Effector memory CD4-positive, alpha-beta T cell (primary cell): ENCODE measurements at regions not wholly inside any gene's neighbourhood (a gene's known extent, or its start where the extent isn't known, plus 50 kb on each side); places are given as distances from the start of the nearest gene placed in this dataset.

Experiments
- DNase-seq, 3 donors: peaks; one replicate each; pipeline ENCODE4 v3.0.0-alpha.2; 2020
- H3K27ac ChIP-seq: 2 replicates; pipeline ENCODE4 v1.7.0; 2013; ENCODE audit warnings: mild to moderate bottlenecking, low read length, moderate library complexity; ENCODE audit not compliant: insufficient read depth, poor library complexity, severe bottlenecking
- H3K27me3 ChIP-seq: replicated peaks from 2 replicates; pipeline ENCODE4 v1.7.0; 2013; ENCODE audit warnings: mild to moderate bottlenecking, low read length; ENCODE audit not compliant: insufficient read depth, control insufficient read depth, poor library complexity, severe bottlenecking
- H3K36me3 ChIP-seq: 2 replicates; pipeline ENCODE4 v1.7.0; 2013; ENCODE audit warnings: mild to moderate bottlenecking, low read length, moderate library complexity; ENCODE audit not compliant: control insufficient read depth, insufficient read depth
- H3K4me1 ChIP-seq: 2 replicates; pipeline ENCODE4 v1.7.0; 2013; ENCODE audit warnings: low read length, mild to moderate bottlenecking; ENCODE audit not compliant: control insufficient read depth, insufficient read depth, poor library complexity, severe bottlenecking
- H3K4me3 ChIP-seq: 2 replicates; pipeline ENCODE4 v1.7.0; 2013; ENCODE audit warnings: low read length, low read depth, mild to moderate bottlenecking; ENCODE audit not compliant: insufficient read depth, poor library complexity, severe bottlenecking
- H3K9me3 ChIP-seq: 2 replicates; pipeline ENCODE4 v1.7.0; 2013; ENCODE audit warnings: mild to moderate bottlenecking, low read length, moderate library complexity; ENCODE audit not compliant: control insufficient read depth

DNA sequence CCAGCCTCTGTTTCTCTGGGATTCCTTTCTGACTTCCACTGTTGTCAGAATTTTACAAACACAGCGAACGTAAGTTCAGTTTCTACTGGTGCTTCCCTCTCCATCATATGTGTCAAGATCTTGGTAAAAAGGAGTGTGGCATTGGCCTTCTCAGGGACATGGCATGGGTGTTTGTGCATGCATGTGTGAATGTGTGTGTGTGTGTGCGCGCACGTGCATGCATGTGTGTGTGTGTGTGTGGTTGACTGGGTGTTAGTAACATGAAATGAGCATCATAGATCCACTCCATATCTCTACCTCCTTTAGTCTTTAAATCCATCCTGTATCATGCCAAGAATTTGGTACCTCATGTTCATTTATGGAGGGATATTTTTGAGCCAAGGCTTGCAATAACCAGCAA, 411.3 kb downstream of the NPHP4 start:
- H3K27ac ChIP-seq = no peak overlapping the region
- H3K36me3 ChIP-seq = no peaks in the 10 kb centered on the region
- no peak for DNase-seq
- H3K27me3 ChIP-seq = no peaks in the 10 kb centered on the region
- no peaks in the 10 kb centered on the region for H3K9me3 ChIP-seq
- no peaks in the 10 kb centered on the region for H3K4me1 ChIP-seq
- H3K4me3 ChIP-seq = no peak overlapping the region

DNA sequence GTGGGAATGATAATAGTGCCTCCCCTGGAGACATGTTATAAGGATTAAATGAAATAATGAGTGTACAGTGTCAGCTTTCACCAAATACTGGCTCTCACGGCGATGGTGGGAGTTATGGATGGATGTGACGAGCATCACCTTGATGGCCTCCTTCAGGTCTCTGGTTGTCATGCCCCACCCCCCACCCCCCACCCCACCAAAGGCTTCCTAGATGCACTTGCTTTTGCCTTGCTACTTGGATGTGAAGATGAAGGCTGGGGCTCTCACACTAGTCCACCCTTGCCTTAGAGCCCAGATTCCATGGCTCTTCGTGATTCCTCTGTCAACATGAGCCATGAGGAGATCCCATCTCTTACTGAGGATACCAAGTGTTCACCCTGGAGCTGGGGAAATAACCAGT, 412.3 kb downstream of the NPHP4 start:
- no peaks in the 10 kb centered on the region for H3K27me3 ChIP-seq
- H3K36me3 ChIP-seq = no peaks in the 10 kb centered on the region
- no peak overlapping the region for H3K27ac ChIP-seq
- DNase-seq = no peak
- no peaks in the 10 kb centered on the region for H3K4me1 ChIP-seq
- H3K9me3 ChIP-seq = no peaks in the 10 kb centered on the region
- H3K4me3 ChIP-seq = no peak overlapping the region

DNA sequence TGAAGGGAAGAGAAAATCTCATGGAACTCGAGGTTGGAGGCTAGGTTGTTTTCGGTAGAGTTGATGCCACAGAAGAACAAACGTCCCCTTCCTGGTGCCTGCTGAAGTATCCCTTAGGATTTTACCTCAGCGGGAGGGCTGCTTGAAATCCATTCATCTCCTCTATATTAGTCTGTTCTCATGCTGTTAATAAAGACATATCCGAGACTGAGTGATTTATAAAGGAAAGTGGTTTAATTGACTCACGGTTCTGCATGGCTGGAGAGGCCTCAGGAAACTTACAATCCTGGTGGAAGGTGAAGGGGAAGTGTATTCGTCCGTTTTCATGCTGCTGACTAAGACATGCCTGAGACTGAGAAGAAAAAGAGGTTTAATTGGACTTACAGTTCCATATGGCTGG, 413.5 kb downstream of the NPHP4 start:
- Histone ChIP-seq H3K9me3 (no peaks in the 10 kb centered on the region), H3K36me3 (no peaks in the 10 kb centered on the region)
- no peak for DNase-seq

DNA sequence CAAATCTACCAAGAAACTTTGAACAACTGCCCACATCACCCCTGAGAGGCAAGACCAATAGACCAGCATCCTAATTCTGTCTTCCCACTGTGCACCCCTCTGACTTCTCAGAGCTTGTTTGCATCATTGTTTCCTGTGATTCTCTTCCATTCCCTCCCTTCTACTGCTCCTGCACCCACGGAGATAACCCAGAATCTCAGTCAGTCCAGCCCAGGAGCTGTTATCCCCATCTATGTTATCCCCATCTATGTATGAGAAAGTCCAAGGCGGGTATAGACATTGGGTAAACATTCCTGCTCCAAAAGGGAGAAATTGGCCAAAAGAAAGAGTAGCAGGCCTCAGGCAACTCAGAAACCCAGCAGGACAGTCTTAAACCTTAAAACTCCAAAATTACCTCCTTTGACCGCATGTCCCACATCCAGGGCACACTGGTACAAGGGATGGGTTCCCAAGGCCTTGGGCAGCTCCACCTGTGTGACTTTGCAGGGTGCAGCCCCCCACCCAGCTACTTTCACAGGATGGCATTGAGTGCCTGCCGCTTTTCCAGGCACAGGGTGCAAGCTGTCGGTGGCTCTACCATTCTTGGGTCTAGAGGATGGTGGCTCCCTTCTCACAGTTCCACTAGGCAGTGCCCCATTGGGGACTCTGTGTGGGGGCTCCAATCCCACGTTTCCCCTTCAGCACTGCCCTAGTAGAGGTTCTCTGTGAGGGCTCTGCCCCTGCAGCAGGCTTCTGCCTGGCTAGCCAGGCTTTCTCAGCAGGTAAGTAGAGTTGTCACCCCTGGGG, 414.8 kb downstream of the NPHP4 start:
- Histone ChIP-seq H3K27me3 (no peaks in the 10 kb centered on the region), H3K36me3 (no peaks in the 10 kb centered on the region), H3K4me3 (no peak overlapping the region), H3K9me3 (no peaks in the 10 kb centered on the region), H3K4me1 (no peaks in the 10 kb centered on the region), H3K27ac (no peak overlapping the region)
- no peak for DNase-seq

More for the DNA sequence above, 413.5 kb downstream of the NPHP4 start:
- Histone ChIP-seq H3K27me3 (no peaks in the 10 kb centered on the region), H3K4me1 (no peaks in the 10 kb centered on the region), H3K27ac (no peak overlapping the region), H3K4me3 (no peak overlapping the region)

DNA sequence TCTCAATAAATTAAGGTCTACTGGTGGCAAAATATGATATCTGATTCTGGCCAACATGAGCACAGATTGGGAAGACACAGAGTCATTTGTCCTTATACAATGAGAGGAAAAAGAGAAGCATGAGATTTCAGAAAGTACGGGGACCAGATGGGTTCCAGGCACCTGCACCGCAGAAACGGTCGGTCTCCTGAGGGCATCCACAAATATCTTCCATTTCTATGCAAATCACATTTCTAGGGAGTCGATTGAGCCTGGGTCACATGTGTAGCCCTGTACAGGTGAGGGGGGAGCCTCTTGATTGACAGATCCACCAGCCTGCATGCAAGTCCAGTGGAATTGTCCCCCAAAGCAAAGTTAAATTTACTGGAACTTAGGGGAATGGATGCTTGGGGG, 415.6 kb downstream of the NPHP4 start:
- Histone ChIP-seq H3K9me3 (no peaks in the 10 kb centered on the region), H3K4me1 (no peaks in the 10 kb centered on the region), H3K27ac (no peak overlapping the region), H3K36me3 (no peaks in the 10 kb centered on the region), H3K27me3 (no peaks in the 10 kb centered on the region), H3K4me3 (no peak overlapping the region)
- no peak for DNase-seq

DNA sequence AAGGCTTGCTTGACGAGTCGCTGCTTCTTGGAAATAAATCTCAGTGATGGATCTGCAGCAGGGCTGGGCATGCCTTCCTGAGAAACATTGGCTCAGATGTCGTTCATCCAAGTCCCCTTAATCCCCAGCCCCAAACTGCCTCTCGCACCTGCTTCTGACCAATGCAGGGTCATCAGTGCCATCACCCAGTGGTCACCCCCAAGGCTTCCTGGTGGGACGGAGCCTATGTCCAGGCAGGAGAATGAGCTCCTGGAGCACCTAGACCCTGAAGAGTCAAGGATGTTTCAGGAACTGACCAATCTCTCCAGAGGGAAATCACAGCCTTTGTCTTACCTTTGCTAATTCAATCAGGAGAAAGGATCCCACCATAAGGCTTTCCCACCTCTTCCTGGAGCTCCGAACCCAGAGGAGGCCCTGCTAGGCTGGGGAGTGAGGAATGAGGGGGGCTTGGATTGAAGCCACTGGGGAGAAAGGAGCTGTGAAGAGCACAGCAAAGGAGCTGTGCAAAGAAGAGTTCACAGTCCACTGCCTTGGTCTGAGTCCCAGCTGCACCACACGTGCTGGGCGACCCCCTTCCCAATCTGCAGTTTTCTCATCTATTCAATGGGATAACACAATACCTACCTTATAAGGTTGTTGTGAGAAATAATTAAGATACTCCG, 416.1 kb downstream of the NPHP4 start:
- no peaks in the 10 kb centered on the region for H3K4me1 ChIP-seq
- H3K27ac ChIP-seq = no peak overlapping the region
- no peak for DNase-seq
- H3K9me3 ChIP-seq = no peaks in the 10 kb centered on the region
- no peaks in the 10 kb centered on the region for H3K27me3 ChIP-seq
- H3K4me3 ChIP-seq = no peak overlapping the region
- no peaks in the 10 kb centered on the region for H3K36me3 ChIP-seq

DNA sequence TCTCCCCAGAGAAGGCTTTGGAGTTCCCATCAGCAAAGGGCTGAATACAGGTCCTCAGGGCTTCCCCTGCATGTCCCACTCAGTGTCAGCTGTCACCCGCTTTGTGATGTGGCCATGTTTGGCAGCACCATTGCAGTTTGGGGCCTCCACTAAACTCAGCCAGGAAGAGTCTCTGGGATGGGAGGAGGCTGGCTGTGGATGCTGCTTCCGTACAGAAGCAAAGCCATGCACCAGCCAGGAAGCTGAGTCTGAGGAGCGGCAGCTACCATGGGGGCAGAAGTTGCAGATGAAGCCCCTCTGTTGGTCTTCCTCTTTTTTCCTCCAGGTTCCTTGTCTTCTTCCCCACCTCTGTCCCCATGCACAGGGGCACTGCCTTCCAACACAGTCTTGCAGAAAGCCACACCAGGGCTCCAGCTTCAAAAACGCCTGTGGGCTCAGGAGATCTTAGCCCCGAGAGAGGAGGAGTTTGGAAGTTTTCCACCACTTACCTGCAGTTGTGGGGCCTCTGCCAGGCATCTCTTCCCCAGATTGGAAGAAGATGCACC, 416.8 kb downstream of the NPHP4 start:
- DNase-seq = no peak
- no peak overlapping the region for H3K27ac ChIP-seq
- no peak overlapping the region for H3K4me3 ChIP-seq
- H3K9me3 ChIP-seq = no peaks in the 10 kb centered on the region
- H3K4me1 ChIP-seq = no peaks in the 10 kb centered on the region
- no peaks in the 10 kb centered on the region for H3K27me3 ChIP-seq
- no peaks in the 10 kb centered on the region for H3K36me3 ChIP-seq

DNA sequence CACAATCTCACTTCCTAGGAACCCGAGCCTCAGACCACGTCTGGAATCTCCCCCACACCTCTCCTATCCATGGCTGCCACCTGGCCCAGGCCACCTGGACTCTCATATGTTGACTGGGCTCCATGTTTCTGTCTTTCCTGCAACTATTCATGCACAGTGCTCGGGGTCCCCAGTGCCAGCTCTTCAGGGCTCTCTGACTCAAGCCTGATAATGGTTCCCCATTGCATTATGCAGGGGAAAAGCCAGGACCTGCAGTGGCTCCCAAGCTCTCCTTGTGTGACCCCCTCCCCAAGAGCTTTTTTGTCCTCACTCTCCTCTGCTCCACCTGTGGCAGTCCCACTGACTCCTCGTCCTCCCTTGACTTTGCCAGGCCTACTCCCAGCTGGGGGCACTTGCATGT, 417.6 kb downstream of the NPHP4 start:
- no peaks in the 10 kb centered on the region for H3K27me3 ChIP-seq
- H3K4me3 ChIP-seq = no peak overlapping the region
- DNase-seq = no peak
- no peak overlapping the region for H3K27ac ChIP-seq
- no peaks in the 10 kb centered on the region for H3K9me3 ChIP-seq
- H3K4me1 ChIP-seq = no peaks in the 10 kb centered on the region
- H3K36me3 ChIP-seq = no peaks in the 10 kb centered on the region

DNA sequence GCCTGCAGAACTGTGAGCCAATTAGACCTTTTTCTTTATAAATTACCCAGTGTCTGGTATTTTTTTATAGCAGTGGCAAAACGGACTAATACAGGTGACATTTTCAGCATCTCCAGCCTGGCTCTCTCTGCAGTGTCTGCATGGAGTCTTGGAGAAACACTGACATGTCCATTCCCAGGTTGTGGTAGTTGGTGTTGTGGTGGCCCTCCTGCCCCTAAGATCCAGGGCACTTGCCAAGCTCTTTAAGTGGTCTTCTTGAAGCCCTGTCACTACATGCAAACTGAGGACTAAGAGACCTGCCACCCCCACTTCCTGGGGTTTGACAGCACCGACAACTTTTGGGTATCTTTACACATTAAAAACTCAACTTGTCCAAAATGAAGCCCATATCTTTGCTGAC, 419.4 kb downstream of the NPHP4 start:
- Histone ChIP-seq H3K27ac (no peak overlapping the region), H3K36me3 (no peaks in the 10 kb centered on the region), H3K9me3 (no peaks in the 10 kb centered on the region), H3K4me1 (no peaks in the 10 kb centered on the region), H3K4me3 (no peak overlapping the region), H3K27me3 (no peaks in the 10 kb centered on the region)
- DNase-seq = no peak

DNA sequence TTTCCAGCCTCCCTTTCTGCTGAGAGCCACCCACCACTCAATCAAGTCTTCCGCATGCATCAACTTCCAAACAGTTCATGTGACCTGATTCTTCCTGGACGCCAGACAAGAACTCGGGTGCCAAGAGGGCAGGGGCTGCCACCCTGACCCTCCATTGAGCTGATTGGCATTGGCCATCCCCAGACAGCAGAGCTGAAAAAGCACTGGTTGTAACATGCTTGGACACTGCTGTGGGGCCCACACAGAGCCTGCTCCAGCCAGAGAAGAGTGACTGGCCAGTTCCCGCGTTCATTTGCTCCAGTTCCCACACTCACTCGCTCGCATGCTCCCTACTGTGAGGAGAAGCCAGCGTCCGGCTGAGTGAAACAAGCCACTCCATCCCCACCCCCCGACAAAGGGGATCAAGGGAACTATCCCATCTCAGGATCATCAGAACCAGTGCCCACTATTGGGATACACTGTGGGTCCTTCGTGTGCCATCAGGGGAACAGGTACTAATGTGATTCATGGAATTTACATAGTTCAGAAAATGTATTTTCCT, 420.3 kb downstream of the NPHP4 start:
- Histone ChIP-seq H3K27me3 (no peaks in the 10 kb centered on the region), H3K36me3 (no peaks in the 10 kb centered on the region), H3K27ac (no peak overlapping the region), H3K4me3 (no peak overlapping the region), H3K9me3 (no peaks in the 10 kb centered on the region), H3K4me1 (no peaks in the 10 kb centered on the region)
- DNase-seq = no peak
